HG02571 (cell line): ENCODE measurements at regions not wholly inside any gene's neighbourhood (a gene's known extent, or its start where the extent isn't known, plus 50 kb on each side); places are given as distances from the start of the nearest gene placed in this dataset.
"Not testable (repeated sequence)": the region's sequence is repeated elsewhere in the genome, so short reads cannot be mapped to it uniquely, and the experiment has no call there.

Experiments
- ATAC-seq: cut with Tn5 transposase; IDR thresholded peaks from one replicate; pipeline ENCODE4 v1.9.1; 2021; ENCODE audit warnings: mild to moderate bottlenecking, moderate library complexity; ENCODE audit not compliant: unreplicated experiment

GRCh38 chr21:27974152-27974551, 1007.3 kb upstream of the ADAMTS5 start:
- not testable (repeated sequence) for ATAC-seq

- not testable (repeated sequence) for ATAC-seq
Measured at GRCh38 chr21:27968240-27968639, 1001.4 kb upstream of the ADAMTS5 start.

GRCh38 chr21:27954543-27955165, 987.8 kb upstream of the ADAMTS5 start:
- ATAC-seq, result no peak

- no peak for ATAC-seq
Measured at GRCh38 chr21:27953340-27954045, 986.6 kb upstream of the ADAMTS5 start.

- not testable (repeated sequence) for ATAC-seq
Measured at GRCh38 chr21:27949093-27949492, 982.2 kb upstream of the ADAMTS5 start.

GRCh38 chr21:27930108-27930767, 963.4 kb upstream of the ADAMTS5 start:
- not testable (repeated sequence) for ATAC-seq

GRCh38 chr21:27929179-27929578, 962.3 kb upstream of the ADAMTS5 start:
- ATAC-seq, result not testable (repeated sequence)

GRCh38 chr21:27928534-27929115, 961.7 kb upstream of the ADAMTS5 start:
- ATAC-seq, result not testable (repeated sequence)

GRCh38 chr21:27921421-27921820, 954.5 kb upstream of the ADAMTS5 start:
- ATAC-seq, result not testable (repeated sequence)

- ATAC-seq, result not testable (repeated sequence)
Measured at GRCh38 chr21:27917966-27918365, 951.1 kb upstream of the ADAMTS5 start.

GRCh38 chr21:27916326-27916725, 949.4 kb upstream of the ADAMTS5 start:
- ATAC-seq, result not testable (repeated sequence)

GRCh38 chr21:27912133-27912532, 945.2 kb upstream of the ADAMTS5 start:
- ATAC-seq, result not testable (repeated sequence)

- ATAC-seq, result not testable (repeated sequence)
Measured at GRCh38 chr21:27909487-27909886, 942.6 kb upstream of the ADAMTS5 start.

- ATAC-seq, result not testable (repeated sequence)
Measured at GRCh38 chr21:27908816-27909215, 941.9 kb upstream of the ADAMTS5 start.

GRCh38 chr21:27902904-27903303, 936.0 kb upstream of the ADAMTS5 start:
- not testable (repeated sequence) for ATAC-seq

GRCh38 chr21:27893619-27894018, 926.7 kb upstream of the ADAMTS5 start:
- ATAC-seq, result not testable (repeated sequence)

GRCh38 chr21:27891495-27891894, 924.6 kb upstream of the ADAMTS5 start:
- ATAC-seq, result not testable (repeated sequence)

- ATAC-seq, result not testable (repeated sequence)
Measured at GRCh38 chr21:27887808-27888455, 921.0 kb upstream of the ADAMTS5 start.

- ATAC-seq, result no peak
Measured at GRCh38 chr21:27885296-27885711, 918.4 kb upstream of the ADAMTS5 start.

- ATAC-seq, result not testable (repeated sequence)
Measured at GRCh38 chr21:27881331-27881730, 914.4 kb upstream of the ADAMTS5 start.

- ATAC-seq, result not testable (repeated sequence)
Measured at GRCh38 chr21:27872411-27872810, 905.5 kb upstream of the ADAMTS5 start.
